ENCODE measurements at regions not wholly inside any gene's neighbourhood (a gene's known extent, or its start where the extent isn't known, plus 50 kb on each side); places are given as distances from the start of the nearest gene placed in this dataset.

GRCh38 chr9:105877721-105878120, 183.4 kb downstream of the TMEM38B start:
- TF ChIP-seq CTCF (IDR thresholded peaks at IDR 0.05) (no peak), POLR2A (IDR thresholded peaks at IDR 0.05) (no peak)
